IMR-90 (cell line): ENCODE measurements at regions not wholly inside any gene's neighbourhood (a gene's known extent, or its start where the extent isn't known, plus 50 kb on each side); places are given as distances from the start of the nearest gene placed in this dataset.

Experiments
- ATAC-seq: fragments of 200-7000 bp; cut with Tn5 transposase; 2 replicates; pipeline ENCODE4 v1.9.1; 2020; ENCODE audit warnings: low read depth, mild to moderate bottlenecking, moderate library complexity
- BruUV-seq: library from RNA; stranded (reverse); fragments of 400-500 nt; replicated peaks from 2 replicates; lab custom pipeline; 2021; lab: Mats Ljungman, UMichigan
- CTCF ChIA-PET: fragments of 300-600 bp; formaldehyde crosslinking; extraction: SDS; loops from one replicate; lab custom pipeline; 2021; ENCODE audit warnings: antibody characterized with exemption; lab: Yijun Ruan, JAX
- POLR2A ChIA-PET: fragments of 300-600 bp; sonication (Branson Sonifier 250); formaldehyde crosslinking; loops from one replicate; lab custom pipeline; 2022; ENCODE audit warnings: antibody characterized with exemption; ENCODE audit not compliant: unreplicated experiment; lab: Charles Lee
- DNase-seq: peaks from one replicate; pipeline ENCODE4 v3.0.0; 2013
- H2AFZ ChIP-seq: replicated peaks from 2 replicates; pipeline ENCODE3; 2013; ENCODE audit warnings: low read length, mild to moderate bottlenecking; ENCODE audit not compliant: poor library complexity
- H2AK5ac ChIP-seq: 2 replicates; pipeline ENCODE4 v1.6.1; 2013; ENCODE audit warnings: low read depth, low read length, inconsistent platforms
- H2AK9ac ChIP-seq: replicated peaks from 2 replicates; pipeline ENCODE3; 2013; ENCODE audit warnings: mild to moderate bottlenecking, low read depth, low read length, moderate library complexity; ENCODE audit not compliant: poor library complexity
- H2BK120ac ChIP-seq: 2 replicates; pipeline ENCODE4 v1.6.1; 2013; ENCODE audit warnings: low read depth, low read length, inconsistent platforms
- H2BK15ac ChIP-seq: 3 replicates; pipeline ENCODE4 v1.6.1; 2013; ENCODE audit warnings: low read depth, low read length, inconsistent platforms
- H2BK20ac ChIP-seq: 2 replicates; pipeline ENCODE4 v1.6.1; 2013; ENCODE audit warnings: low read depth, mild to moderate bottlenecking, inconsistent platforms, low read length, moderate library complexity
- H2BK5ac ChIP-seq: 2 replicates; pipeline ENCODE4 v1.6.1; 2013; ENCODE audit warnings: mild to moderate bottlenecking, low read depth, low read length, inconsistent platforms; ENCODE audit not compliant: poor library complexity, severe bottlenecking
- H3K14ac ChIP-seq: replicated peaks from 2 replicates; pipeline ENCODE4 v1.6.1; 2013; ENCODE audit warnings: low read depth, low read length, inconsistent platforms
- H3K18ac ChIP-seq: 2 replicates; pipeline ENCODE4 v1.6.1; 2013; ENCODE audit warnings: low read depth, low read length, control low read depth
- H3K23ac ChIP-seq: 2 replicates; pipeline ENCODE4 v1.6.1; 2013; ENCODE audit warnings: low read depth, low read length, inconsistent platforms
- H3K27ac ChIP-seq: 2 replicates; pipeline ENCODE4 v1.5.1; 2013; ENCODE audit warnings: mild to moderate bottlenecking, control low read depth, low read length; ENCODE audit not compliant: insufficient read depth
- H3K27me3 ChIP-seq: 2 replicates; pipeline ENCODE4 v1.6.1; 2013; ENCODE audit warnings: low read length; ENCODE audit not compliant: control insufficient read depth, insufficient read depth
- H3K36me3 ChIP-seq: 2 replicates; pipeline ENCODE4 v1.6.1; 2013; ENCODE audit warnings: low read length, mixed read lengths; ENCODE audit not compliant: control insufficient read depth, insufficient read depth
- H3K4ac ChIP-seq: 2 replicates; pipeline ENCODE4 v1.6.1; 2013; ENCODE audit warnings: low read depth, low read length, inconsistent platforms
- H3K4me1 ChIP-seq: 2 replicates; pipeline ENCODE4 v1.6.1; 2013; ENCODE audit warnings: low read length, mixed read lengths; ENCODE audit not compliant: control insufficient read depth, insufficient read depth
- H3K4me2 ChIP-seq: 2 replicates; pipeline ENCODE4 v1.6.1; 2013; ENCODE audit warnings: low read depth, mild to moderate bottlenecking, control low read depth, low read length, moderate library complexity
- H3K4me3 ChIP-seq: 2 replicates; pipeline ENCODE4 v1.5.1; 2013; ENCODE audit warnings: low read depth, mild to moderate bottlenecking, control low read depth, low read length, moderate library complexity; ENCODE audit not compliant: insufficient read depth
- H3K56ac ChIP-seq: 2 replicates; pipeline ENCODE4 v1.6.1; 2013; ENCODE audit warnings: low read length, inconsistent platforms; ENCODE audit not compliant: insufficient read depth; ENCODE audit errors: extremely low read depth
- H3K79me1 ChIP-seq, 2 experiments: 2 replicates each; pipeline ENCODE4 v1.6.1; 2013; ENCODE audit warnings: low read length in 2 of 2, inconsistent platforms in 1 of 2, low read depth in 1 of 2
- H3K9ac ChIP-seq: 2 replicates; pipeline ENCODE4 v1.6.1; 2013; ENCODE audit warnings: low read depth, low read length, control low read depth
- H3K9me1 ChIP-seq: 2 replicates; pipeline ENCODE4 v1.6.1; 2013; ENCODE audit warnings: low read length, inconsistent platforms; ENCODE audit not compliant: insufficient read depth
- H3K9me3 ChIP-seq: 2 replicates; pipeline ENCODE4 v1.6.1; 2013; ENCODE audit warnings: low read length; ENCODE audit not compliant: control insufficient read depth, insufficient read depth
- H4K20me1 ChIP-seq: 2 replicates; pipeline ENCODE4 v1.6.1; 2013; ENCODE audit warnings: low read length, inconsistent platforms; ENCODE audit not compliant: insufficient read depth
- H4K5ac ChIP-seq: 2 replicates; pipeline ENCODE4 v1.6.1; 2013; ENCODE audit warnings: mild to moderate bottlenecking, low read depth, low read length, control low read depth
- H4K8ac ChIP-seq, 2 experiments: 2 replicates each; pipeline ENCODE4 v1.6.1; 2013; ENCODE audit warnings: low read depth in 2 of 2, low read length in 2 of 2, control low read depth in 1 of 2, inconsistent platforms in 1 of 2
- H4K91ac ChIP-seq: 2 replicates; pipeline ENCODE4 v1.6.1; 2013; ENCODE audit warnings: low read depth, low read length, inconsistent platforms; ENCODE audit not compliant: insufficient read depth
- CHD1 ChIP-seq: IDR thresholded peaks from 2 replicates; pipeline ENCODE4 v1.6.1; 2012; ENCODE audit warnings: low read depth, low read length, improper control_type of control experiment
- NFE2L2 ChIP-seq: fragments of 150-350 bp; IDR thresholded peaks from 2 replicates; pipeline ENCODE4 v1.6.1; 2016; ENCODE audit warnings: low read depth, mild to moderate bottlenecking, low read length
- RAD21 ChIP-seq: IDR thresholded peaks from 2 replicates; pipeline ENCODE4 v1.6.1; 2012; ENCODE audit warnings: low read length, improper control_type of control experiment
- RCOR1 ChIP-seq: IDR thresholded peaks from 2 replicates; pipeline ENCODE4 v1.6.1; 2012; ENCODE audit warnings: mild to moderate bottlenecking, low read length, improper control_type of control experiment; ENCODE audit not compliant: insufficient replicate concordance
- WGBS, 2 experiments: methylation state at CpG; one replicate each; pipeline versions ENCODE4 v1.1.5 to v1.1.7; 2013; ENCODE audit warnings: missing lambda C conversion rate in 2 of 2; ENCODE audit not compliant: insufficient read length in 1 of 2; ENCODE audit errors: extremely low coverage in 2 of 2; 5-methylcytosine and 5-hydroxymethylcytosine counted together
- dilution Hi-C: fragments of 300-500 bp; cut with HindIII; formaldehyde crosslinking; loops from one replicate; pipeline ENCODE4 v1.14.3; 2018; ENCODE audit warnings: low sequenced_read_pairs; ENCODE audit not compliant: unreplicated experiment
- in situ Hi-C: fragments of 300-500 bp; cut with MboI; formaldehyde crosslinking; loops from 3 replicates; pipeline ENCODE4 v1.14.3; 2019; ENCODE audit warnings: low sequenced_read_pairs, inconsistent platforms, mixed read lengths
- intact Hi-C: fragments of 100-400 bp; cut with micrococcal nuclease; formaldehyde crosslinking; loops from 2 replicates; pipeline ENCODE4 v1.10.0; 2022

DNA sequence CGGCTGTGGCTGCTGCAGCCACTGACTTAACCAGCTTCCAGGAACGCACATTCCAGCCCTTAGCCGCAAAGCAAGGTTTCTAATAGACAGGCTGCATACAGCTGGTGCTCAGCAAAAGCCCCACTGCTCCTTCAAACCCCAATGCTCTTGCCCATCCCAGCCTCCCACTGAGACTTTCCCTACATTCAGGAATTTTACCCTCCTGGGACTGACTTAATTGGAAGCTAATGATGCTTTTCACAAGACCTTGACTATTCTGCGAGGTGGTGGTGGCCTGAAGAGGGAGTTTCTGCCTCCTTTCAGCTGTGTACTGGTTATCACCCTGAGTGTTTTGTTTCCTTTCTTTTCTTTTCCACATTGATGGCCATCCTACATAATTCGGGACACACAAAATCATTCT lies 164.9 kb upstream of the IRX1 start:
- no peak overlapping the region for H2BK5ac ChIP-seq
- H3K27me3 ChIP-seq = no peaks in the 10 kb centered on the region
- no peak overlapping the region for H3K56ac ChIP-seq
- no peaks in the 10 kb centered on the region for H3K79me1 ChIP-seq
- no peak overlapping the region for H3K18ac ChIP-seq
- no peak overlapping the region for H2AFZ ChIP-seq
- H3K36me3 ChIP-seq = no peaks in the 10 kb centered on the region
- H3K23ac ChIP-seq = no peak overlapping the region
- H2BK15ac ChIP-seq = no peak overlapping the region
- ChIA-PET POLR2A (no interaction called here), CTCF (no interaction called here)
- no peak overlapping the region for H4K91ac ChIP-seq
- no peaks in the 10 kb centered on the region for H3K9me1 ChIP-seq
- H4K8ac ChIP-seq = no peak overlapping the region
- H3K4ac ChIP-seq = no peak overlapping the region
- H2BK20ac ChIP-seq = no peak overlapping the region
- no TSS peak for BruUV-seq
- WGBS, 2 experiments = 20% methylated on average over 1 of the region's 5 CpGs; no CpG with 5 or more reads in 1 of the 2 experiments
- H4K5ac ChIP-seq = no peak overlapping the region
- H3K4me3 ChIP-seq = no peak overlapping the region
- no peak overlapping the region for H2AK5ac ChIP-seq
- H2AK9ac ChIP-seq = no peak overlapping the region
- no peak overlapping the region for H3K4me2 ChIP-seq
- DNase-seq = no peak
- TF ChIP-seq CHD1 (no peak), RCOR1 (no peak), NFE2L2 (no peak), RAD21 (no peak)
- dilution Hi-C loops = no loop called here
- ATAC-seq = no peak
- no peak overlapping the region for H3K9ac ChIP-seq
- no peaks in the 10 kb centered on the region for H4K20me1 ChIP-seq
- peaks cover 23% of the 10 kb centered on the region for H3K9me3 ChIP-seq
- no peaks in the 10 kb centered on the region for H3K4me1 ChIP-seq
- in situ Hi-C loops = no loop called here
- H3K14ac ChIP-seq = no peak overlapping the region
- H2BK120ac ChIP-seq = no peak overlapping the region
- intact Hi-C loops = no loop called here
- no peak overlapping the region for H3K27ac ChIP-seq
